Caco-2 (cell line): ENCODE measurements at regions not wholly inside any gene's neighbourhood (a gene's known extent, or its start where the extent isn't known, plus 50 kb on each side); places are given as distances from the start of the nearest gene placed in this dataset.
A peak's percentile ranks its signal among the peaks of the same experiment; 100 is the strongest.

ENCODE experiments used
- BruUV-seq: library from RNA; stranded (reverse); fragments of 400-500 nt; replicated peaks from 2 replicates; lab custom pipeline; 2021; lab: Mats Ljungman, UMichigan
- CTCF ChIA-PET: fragments of 300-600 bp; sonication (Branson Sonifier 250); formaldehyde crosslinking; loops from one replicate; lab custom pipeline; 2022; ENCODE audit warnings: antibody characterized with exemption; lab: Charles Lee
- POLR2A ChIA-PET: fragments of 300-600 bp; sonication (Branson Sonifier 250); formaldehyde crosslinking; loops from one replicate; lab custom pipeline; 2022; ENCODE audit warnings: antibody characterized with exemption; lab: Charles Lee
- DNase-seq, 2 experiments: peaks; one replicate each; pipeline versions ENCODE4 v3.0.0 to v3.0.0-alpha.2; 2020 to 2022
- H3K27me3 ChIP-seq: replicated peaks from 2 replicates; pipeline ENCODE4 v1.6.0; 2011; ENCODE audit warnings: low read length; ENCODE audit not compliant: control insufficient read depth, insufficient read depth
- H3K36me3 ChIP-seq: 2 replicates; pipeline ENCODE4 v1.5.1; 2011; ENCODE audit warnings: low read length; ENCODE audit not compliant: control insufficient read depth, insufficient read depth
- H3K4me1 ChIP-seq: fragments of 250-450 bp; sonication (Bioruptor Pico); 2 replicates; pipeline ENCODE4 v1.5.1; 2020; ENCODE audit warnings: mild to moderate bottlenecking
- H3K4me3 ChIP-seq: 2 replicates; pipeline ENCODE4 v1.5.1; 2011; ENCODE audit warnings: low read depth, mild to moderate bottlenecking, control low read depth, low read length
- H3K9me3 ChIP-seq: fragments of 250-450 bp; sonication (Bioruptor Pico); 2 replicates; pipeline ENCODE4 v1.5.1; 2020; ENCODE audit warnings: mild to moderate bottlenecking, moderate library complexity
- H3K27ac Mint-ChIP-seq: one replicate; pipeline ENCODE4 v1.8.0; 2022; ENCODE audit warnings: mixed read lengths; ENCODE audit not compliant: unreplicated experiment
- H3K27me3 Mint-ChIP-seq: one replicate; pipeline ENCODE4 v1.8.0; 2022; ENCODE audit warnings: mixed read lengths; ENCODE audit not compliant: insufficient read depth, unreplicated experiment
- H3K36me3 Mint-ChIP-seq: one replicate; pipeline ENCODE4 v1.8.0; 2022; ENCODE audit warnings: mild to moderate bottlenecking, mixed read lengths; ENCODE audit not compliant: insufficient read depth, unreplicated experiment
- H3K4me1 Mint-ChIP-seq: one replicate; pipeline ENCODE4 v1.8.0; 2022; ENCODE audit warnings: low read depth, mixed read lengths; ENCODE audit not compliant: unreplicated experiment
- H3K4me3 Mint-ChIP-seq: one replicate; pipeline ENCODE4 v1.8.0; 2022; ENCODE audit warnings: mild to moderate bottlenecking, moderate library complexity, mixed read lengths; ENCODE audit not compliant: unreplicated experiment
- H3K9me3 Mint-ChIP-seq: one replicate; pipeline ENCODE4 v1.8.0; 2022; ENCODE audit warnings: mixed read lengths; ENCODE audit not compliant: unreplicated experiment
- intact Hi-C: fragments of 100-400 bp; cut with micrococcal nuclease; formaldehyde crosslinking; loops from one replicate; pipeline ENCODE4 v1.10.0; 2022; ENCODE audit not compliant: unreplicated experiment
- TF ChIP-seq, protein P1 (sequence below), 2 experiments: fragments of 200-600 bp in 1 of 2; IDR thresholded peaks; 1 replicate in 1 of 2; 2 replicates in 1 of 2; pipeline versions ENCODE4 v1.5.1 to v1.8.0; 2011 to 2022; ENCODE audit warnings: antibody characterized with exemption in 1 of 2, control low read depth in 1 of 2, inconsistent platforms in 1 of 2, low read depth in 1 of 2, low read length in 1 of 2, mild to moderate bottlenecking in 1 of 2, moderate library complexity in 1 of 2; ENCODE audit not compliant: insufficient read depth in 1 of 2, severe bottlenecking in 1 of 2, unreplicated experiment in 1 of 2

DNA sequence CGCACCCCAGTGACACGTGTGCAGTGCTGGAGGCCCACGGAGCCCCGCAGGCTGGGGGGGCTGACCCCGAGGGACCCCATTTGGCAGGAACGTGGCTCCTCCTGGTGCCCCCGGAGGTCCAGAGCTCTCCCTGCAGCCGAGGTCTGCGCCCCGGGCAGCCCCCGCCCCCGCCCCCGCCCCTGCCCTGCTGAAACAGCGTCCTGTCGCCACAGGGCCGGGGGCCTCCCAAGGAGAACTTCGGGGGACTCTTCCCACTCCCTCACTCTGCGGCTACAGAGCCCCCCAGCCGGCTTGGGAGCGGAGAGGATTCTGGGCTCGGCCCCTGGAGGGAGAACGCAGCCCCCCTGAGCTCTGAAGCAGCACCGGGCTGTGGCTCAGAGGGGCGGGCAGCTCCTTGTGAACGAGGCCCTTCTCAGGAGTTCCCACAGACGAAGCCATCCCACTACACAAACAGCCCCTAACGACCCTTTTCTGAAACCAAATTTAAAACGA, 115.2 kb downstream of the DLL1 start:
- no peaks in the 10 kb centered on the region for H3K36me3 ChIP-seq
- no peak overlapping the region for H3K27ac Mint-ChIP-seq
- no peaks in the 10 kb centered on the region for H3K4me1 Mint-ChIP-seq
- no peaks in the 10 kb centered on the region for H3K9me3 Mint-ChIP-seq
- no peaks in the 10 kb centered on the region for H3K9me3 ChIP-seq
- H3K4me3 Mint-ChIP-seq, result no peak overlapping the region
- H3K4me1 ChIP-seq, result no peaks in the 10 kb centered on the region
- no peak for DNase-seq
- CTCF ChIA-PET, result no interaction called here
- TF ChIP-seq, protein P1, sequence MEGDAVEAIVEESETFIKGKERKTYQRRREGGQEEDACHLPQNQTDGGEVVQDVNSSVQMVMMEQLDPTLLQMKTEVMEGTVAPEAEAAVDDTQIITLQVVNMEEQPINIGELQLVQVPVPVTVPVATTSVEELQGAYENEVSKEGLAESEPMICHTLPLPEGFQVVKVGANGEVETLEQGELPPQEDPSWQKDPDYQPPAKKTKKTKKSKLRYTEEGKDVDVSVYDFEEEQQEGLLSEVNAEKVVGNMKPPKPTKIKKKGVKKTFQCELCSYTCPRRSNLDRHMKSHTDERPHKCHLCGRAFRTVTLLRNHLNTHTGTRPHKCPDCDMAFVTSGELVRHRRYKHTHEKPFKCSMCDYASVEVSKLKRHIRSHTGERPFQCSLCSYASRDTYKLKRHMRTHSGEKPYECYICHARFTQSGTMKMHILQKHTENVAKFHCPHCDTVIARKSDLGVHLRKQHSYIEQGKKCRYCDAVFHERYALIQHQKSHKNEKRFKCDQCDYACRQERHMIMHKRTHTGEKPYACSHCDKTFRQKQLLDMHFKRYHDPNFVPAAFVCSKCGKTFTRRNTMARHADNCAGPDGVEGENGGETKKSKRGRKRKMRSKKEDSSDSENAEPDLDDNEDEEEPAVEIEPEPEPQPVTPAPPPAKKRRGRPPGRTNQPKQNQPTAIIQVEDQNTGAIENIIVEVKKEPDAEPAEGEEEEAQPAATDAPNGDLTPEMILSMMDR (IDR thresholded peaks at IDR 0.05; ENCODE audit: insufficient read depth in 1 of 2, low read depth in 1 of 2, low read length in 1 of 2, severe bottlenecking in 1 of 2, unreplicated experiment in 1 of 2), result no peak
- intact Hi-C loops, result no loop called here
- no peaks in the 10 kb centered on the region for H3K27me3 ChIP-seq
- H3K4me3 ChIP-seq, result no peak overlapping the region
- POLR2A ChIA-PET, result no interaction called here
- peaks cover 26% of the 10 kb centered on the region for H3K36me3 Mint-ChIP-seq
- no TSS peak for BruUV-seq
- H3K27me3 Mint-ChIP-seq, result no peaks in the 10 kb centered on the region

DNA sequence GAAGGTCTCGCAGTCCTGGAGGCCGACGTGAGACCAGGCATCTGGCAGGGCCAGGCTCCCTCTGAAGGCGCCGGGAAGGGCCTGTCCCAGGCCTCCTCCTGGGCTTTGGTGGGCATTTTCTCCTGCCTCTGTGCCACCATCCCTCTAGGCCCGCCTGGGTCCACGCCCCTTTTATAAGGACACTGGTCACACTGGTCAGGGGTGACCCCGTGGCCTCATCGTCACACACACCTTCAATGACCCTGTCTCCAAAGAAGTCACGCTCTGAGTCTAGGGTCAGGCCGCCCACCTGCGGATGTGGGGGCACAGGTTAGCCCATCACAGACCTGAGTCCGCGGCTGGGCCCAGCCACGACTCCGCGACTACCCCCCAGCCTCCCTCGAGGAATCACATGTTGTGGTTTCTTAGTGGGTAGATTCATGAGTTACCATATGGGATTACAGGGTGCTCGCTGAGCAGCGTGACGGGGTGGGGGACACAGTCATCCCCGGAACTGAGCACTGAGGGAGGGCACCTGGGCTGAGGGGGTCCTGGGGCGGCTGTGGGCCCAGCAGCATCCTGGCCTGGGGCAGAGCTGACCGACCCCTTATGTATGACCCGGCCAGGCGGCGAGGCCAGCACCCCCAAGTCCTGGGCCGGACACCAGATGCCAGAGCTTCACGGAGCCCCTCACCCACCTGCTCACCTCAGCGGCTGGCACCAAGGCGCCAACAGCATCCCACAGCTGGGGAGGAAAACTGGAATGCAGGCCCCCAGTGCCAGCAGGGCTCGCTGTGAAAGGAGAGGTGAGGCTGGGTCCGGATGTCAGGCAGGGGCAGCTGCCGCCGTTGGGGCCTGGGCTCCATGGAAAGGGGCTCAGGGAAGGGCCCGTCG, 115.9 kb downstream of the DLL1 start:
- ChIA-PET CTCF (no interaction called here), POLR2A (no interaction called here)
- intact Hi-C loops, result no loop called here
- no peaks in the 10 kb centered on the region for H3K9me3 Mint-ChIP-seq
- H3K36me3 Mint-ChIP-seq, result peaks cover 26% of the 10 kb centered on the region
- BruUV-seq, result no TSS peak
- H3K4me1 ChIP-seq, result no peaks in the 10 kb centered on the region
- no peaks in the 10 kb centered on the region for H3K27me3 Mint-ChIP-seq
- H3K27ac Mint-ChIP-seq, result no peak overlapping the region
- no peaks in the 10 kb centered on the region for H3K27me3 ChIP-seq
- H3K4me3 ChIP-seq, result no peak overlapping the region
- H3K9me3 ChIP-seq, result no peaks in the 10 kb centered on the region
- DNase-seq, result no peak
- no peak overlapping the region for H3K4me3 Mint-ChIP-seq
- no peaks in the 10 kb centered on the region for H3K36me3 ChIP-seq
- TF ChIP-seq, protein P1 (IDR thresholded peaks at IDR 0.05; ENCODE audit: insufficient read depth in 1 of 2, low read depth in 1 of 2, low read length in 1 of 2, severe bottlenecking in 1 of 2, unreplicated experiment in 1 of 2), result no peak
- no peaks in the 10 kb centered on the region for H3K4me1 Mint-ChIP-seq

DNA sequence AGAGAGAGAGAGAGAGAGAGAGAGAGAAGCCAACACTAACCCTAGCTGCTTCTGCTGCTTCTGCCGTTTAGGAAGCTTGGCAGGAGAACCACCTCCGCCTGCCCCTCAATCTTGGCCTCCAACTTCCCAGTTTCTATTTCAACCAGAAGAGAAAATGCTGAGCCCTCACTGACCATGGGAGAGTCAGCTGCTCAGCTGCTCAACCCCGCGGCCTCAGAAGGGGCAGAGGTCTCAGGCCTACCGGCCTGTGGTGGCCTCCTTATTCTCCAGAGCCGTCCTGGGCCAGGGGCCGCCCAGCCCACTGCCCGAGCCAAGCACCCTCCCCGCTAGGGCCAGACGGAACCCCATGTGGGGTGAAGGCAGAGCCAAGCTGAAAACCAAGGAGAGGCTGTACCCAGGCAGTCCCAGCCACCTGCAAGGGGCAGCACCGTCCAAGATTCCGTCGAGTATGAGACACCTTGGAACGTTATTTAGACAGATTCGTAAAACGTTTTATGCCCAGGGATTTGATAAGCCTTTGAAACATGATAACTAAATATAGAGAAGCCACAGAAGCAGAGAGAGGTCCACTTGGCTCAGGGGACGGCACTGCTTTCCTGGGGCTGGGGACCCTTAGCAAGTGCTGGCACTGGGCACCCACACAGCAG, 116.6 kb downstream of the DLL1 start:
- H3K9me3 Mint-ChIP-seq, result no peaks in the 10 kb centered on the region
- ChIA-PET CTCF (no interaction called here), POLR2A (no interaction called here)
- BruUV-seq, result no TSS peak
- Histone ChIP-seq H3K27me3 (no peaks in the 10 kb centered on the region), H3K9me3 (no peaks in the 10 kb centered on the region), H3K4me1 (no peaks in the 10 kb centered on the region), H3K4me3 (no peak overlapping the region), H3K36me3 (no peaks in the 10 kb centered on the region)
- no peak overlapping the region for H3K4me3 Mint-ChIP-seq
- H3K27me3 Mint-ChIP-seq, result no peaks in the 10 kb centered on the region
- H3K27ac Mint-ChIP-seq, result no peak overlapping the region
- no peaks in the 10 kb centered on the region for H3K4me1 Mint-ChIP-seq
- H3K36me3 Mint-ChIP-seq, result peaks cover 26% of the 10 kb centered on the region
- TF ChIP-seq, protein P1 (IDR thresholded peaks at IDR 0.05; ENCODE audit: insufficient read depth in 1 of 2, low read depth in 1 of 2, low read length in 1 of 2, severe bottlenecking in 1 of 2, unreplicated experiment in 1 of 2), result no peak
- DNase-seq, result peak in 1 of 2 experiments; percentile 13
- intact Hi-C loops, result no loop called here
